ENCODE measurements at regions not wholly inside any gene's neighbourhood (a gene's known extent, or its start where the extent isn't known, plus 50 kb on each side); places are given as distances from the start of the nearest gene placed in this dataset.

- no peak for DNase-seq
Observed at GRCh38 chr11:92675303-92675702, 294.1 kb upstream of the MTNR1B start.

DNA sequence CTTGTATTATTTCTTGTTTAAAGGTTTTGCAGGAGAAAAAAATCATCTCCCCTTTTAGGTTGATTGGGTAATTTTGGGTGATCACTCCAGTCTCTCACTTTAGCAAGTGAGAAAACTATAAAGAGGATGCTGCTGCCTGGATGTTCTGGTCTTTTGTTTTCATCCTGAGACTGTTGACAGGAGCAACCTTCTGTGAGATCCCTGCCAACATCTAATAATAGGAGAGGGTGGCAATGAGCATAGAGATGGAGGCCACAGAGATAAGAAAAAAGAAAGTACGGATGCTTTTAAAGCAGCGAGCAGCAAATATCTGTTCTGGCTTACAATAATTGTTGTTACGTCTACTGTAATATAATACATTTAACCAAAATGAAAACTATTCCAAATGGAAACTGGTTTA, 293.6 kb upstream of the MTNR1B start:
- no peak for DNase-seq

DNA sequence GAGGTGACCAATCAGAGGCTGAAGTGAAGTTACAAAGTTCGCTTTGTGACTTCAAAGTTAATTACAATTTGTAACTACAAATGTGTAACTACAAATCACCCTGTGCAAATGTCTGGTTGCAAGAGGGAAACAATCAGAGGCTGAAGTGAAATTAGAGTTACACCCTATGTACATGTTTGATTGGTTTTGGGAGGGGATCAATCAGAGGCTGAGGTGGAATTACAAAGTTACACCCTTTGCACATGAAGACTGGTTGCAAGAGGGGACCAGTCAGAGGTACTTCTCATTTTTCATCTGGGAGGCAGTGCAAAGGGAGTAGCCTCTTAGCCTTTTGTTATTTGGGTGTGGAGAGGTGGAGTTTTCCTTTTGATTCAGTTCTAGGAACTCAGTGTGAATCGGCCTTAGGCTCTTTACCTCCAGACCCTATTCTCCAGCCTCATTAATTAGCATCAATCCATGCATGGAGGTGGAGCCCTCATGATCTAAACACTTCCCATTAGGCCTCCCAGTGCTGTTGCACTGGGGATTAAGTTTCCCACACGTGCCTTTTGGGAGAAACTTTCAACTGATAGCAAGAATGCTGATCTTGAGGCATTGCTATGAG, 291.3 kb upstream of the MTNR1B start:
- no peak for DNase-seq

GRCh38 chr11:92681586-92681985, 287.9 kb upstream of the MTNR1B start:
- no peak for DNase-seq

DNA sequence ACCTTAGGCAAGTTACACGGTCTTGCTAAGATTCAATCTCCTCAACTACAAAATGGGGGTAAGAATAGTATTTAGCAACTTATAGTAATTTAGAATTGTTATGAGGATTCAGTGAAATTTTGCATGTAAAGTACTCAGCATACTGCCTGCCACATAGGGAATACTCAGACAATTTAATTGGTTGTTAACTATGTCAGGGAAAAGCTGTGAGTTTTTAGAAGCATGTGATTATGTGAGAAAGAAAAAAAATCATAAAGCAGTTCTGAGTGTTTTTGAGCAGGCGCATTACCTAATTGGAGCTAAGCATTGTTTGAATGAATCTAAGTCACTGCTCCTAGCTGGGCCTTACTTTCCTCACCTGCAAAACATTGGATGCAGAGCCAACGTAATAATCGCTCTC, 287.3 kb upstream of the MTNR1B start:
- DNase-seq, result no peak

DNA sequence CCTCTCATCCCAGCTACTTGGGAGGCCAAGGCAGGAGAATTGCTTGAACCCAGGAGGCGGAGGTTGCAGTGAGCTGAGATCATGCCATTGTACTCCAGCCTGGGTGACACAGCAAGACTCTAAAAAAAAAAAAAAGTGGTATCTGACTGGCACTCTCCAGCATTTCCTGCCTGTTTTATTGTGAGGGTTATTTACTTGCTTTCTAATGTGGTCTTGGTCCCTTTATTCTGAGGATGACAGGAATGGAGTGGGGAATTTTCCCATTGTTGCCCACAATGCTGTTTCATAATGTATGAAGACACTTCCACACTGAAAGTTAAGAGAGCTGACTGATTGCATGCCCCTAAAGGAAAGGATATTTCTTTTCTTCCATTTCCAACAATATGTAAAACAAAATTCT, 286.5 kb upstream of the MTNR1B start:
- DNase-seq, result no peak

DNA sequence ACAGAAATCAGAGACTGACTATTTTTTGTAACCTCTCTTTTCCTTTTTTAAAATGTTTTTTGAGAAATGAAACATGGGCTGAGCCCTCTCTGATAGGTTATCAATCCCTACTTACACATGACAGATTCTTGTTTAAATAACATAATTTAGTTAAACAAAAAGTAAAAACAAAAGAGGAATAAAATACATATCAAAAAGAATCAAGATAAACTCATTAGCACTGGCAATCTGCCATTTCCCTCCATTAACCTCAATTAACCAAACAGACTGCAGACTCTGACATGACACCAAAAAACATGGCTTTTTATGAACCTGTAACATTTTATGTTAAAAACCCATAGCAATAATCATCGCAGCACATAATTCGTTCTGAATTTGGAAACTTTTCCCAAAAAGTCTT, 284.4 kb upstream of the MTNR1B start:
- no peak for DNase-seq

DNA sequence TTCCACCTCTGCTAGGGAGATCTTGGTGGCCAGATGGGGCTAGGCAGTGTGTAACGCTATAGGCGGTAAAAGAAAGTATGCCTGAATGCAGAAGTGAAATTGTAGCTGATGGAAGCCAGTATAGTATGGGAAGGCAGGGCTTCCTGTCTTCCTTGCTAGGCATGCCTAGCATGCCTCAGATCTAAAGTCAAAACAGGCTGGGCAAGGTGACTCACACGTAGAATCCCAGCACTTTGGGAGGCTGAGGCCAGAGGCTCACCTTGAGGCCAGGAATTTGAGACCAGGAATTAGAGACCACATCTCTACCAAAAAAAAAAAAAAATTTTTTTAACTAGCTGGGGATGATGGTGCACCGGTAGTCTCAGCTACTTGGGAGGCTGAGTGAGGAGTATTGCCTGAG, 281.7 kb upstream of the MTNR1B start:
- no peak for DNase-seq

DNA sequence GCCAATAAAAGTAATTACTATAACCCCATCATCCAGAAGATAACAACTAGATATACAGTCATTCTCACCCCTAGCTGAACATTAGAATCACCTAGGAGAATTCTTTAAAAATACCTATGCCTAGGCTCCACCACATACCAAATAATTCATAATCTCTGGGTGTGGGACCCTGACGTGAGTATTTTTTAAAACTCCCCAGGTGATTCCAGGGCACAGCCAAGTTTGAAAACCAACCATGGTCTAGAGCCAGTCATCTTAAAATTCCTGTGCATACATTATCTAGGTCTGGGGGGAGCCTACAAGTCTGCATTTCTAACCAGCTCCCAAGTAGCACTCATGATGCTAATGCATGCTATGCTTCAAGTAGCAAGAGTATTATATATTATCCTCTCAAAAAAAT, 281.0 kb upstream of the MTNR1B start:
- DNase-seq, result no peak

- no peak for DNase-seq
Observed at GRCh38 chr11:92692826-92693546, 276.5 kb upstream of the MTNR1B start.

- no peak for DNase-seq
Observed at GRCh38 chr11:92696076-92696475, 273.4 kb upstream of the MTNR1B start.

DNA sequence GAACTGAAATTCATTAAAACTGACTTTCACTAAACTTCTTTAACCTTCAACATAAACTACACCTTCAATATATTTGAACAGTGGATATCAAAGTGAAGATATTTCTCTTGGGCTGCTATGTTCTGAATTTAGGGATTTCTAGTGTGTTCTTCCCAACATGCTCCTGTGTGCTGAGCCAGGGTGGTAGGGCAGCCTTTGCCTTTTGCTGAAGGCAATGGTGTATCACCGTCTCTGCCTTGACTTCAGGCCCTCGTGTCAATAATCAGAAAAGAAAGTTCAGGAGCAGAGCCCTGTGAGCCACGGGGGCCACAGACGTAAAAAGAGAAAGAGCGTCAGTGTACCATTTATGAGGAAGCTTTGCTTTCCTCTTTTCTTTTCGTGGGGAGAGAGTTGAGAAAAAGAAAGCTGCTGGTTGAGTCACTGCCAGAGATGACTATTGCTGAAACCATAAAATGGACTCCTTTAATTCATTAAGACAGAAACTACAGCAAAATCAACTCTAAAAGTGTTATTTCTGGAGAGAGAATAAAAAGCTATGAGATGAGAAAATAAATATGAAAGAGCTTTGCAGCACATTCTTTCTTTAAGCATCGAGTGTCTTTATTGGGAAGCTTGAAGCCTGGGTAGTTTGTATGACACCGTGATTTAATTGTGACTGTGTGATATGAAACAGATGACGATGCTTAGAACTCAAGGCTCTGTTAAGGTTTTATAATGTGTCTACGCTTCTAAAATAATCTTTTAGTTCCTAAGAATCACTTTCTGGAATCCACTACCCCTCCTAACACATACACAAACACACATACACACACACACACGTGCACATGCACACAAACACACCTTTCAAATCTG, 271.8 kb upstream of the MTNR1B start:
- DNase-seq, result peak; percentile 15 to 18

GRCh38 chr11:92698742-92699141, 270.7 kb upstream of the MTNR1B start:
- peak in 1 of 2 donors; percentile 21 for DNase-seq

DNA sequence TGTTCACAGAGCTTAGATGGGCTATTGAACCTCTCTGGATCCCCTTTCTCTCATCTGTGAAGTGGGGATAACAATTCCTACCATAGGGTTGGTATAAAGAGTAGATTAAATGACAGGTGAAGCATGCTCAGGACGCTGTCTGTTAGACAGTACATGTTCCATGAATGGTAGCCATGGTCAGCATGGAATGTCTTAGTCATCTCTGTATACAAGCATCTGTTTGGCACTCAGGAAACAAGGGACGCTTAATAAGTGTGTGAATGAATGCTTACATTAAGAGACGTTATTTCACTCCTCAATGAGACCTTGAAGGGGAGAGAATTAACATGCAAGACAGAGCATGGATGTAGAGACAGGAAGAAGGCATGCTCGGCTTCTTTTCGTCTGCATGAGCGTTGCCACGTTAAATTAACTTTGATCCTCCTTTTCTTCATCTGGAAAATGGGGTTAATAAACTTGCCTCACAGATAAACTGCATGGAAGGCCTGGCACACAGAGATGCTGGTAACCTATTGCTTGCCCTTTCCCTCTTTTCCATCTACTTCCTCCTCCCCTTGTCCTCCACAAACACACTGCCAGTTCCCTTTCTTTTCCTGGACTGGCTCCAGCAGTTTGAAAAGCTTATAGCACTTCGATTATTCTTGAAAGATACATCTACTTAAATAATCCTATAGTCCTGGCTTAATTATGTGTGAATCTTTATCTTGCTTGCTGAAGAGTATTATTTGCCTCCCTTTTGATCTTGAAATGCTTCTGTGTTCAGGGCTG, 267.2 kb upstream of the MTNR1B start:
- DNase-seq, result no peak

- no peak for DNase-seq
Observed at GRCh38 chr11:92702805-92703448, 266.5 kb upstream of the MTNR1B start.

- no peak for DNase-seq
Observed at GRCh38 chr11:92703449-92703830, 266.0 kb upstream of the MTNR1B start.

DNA sequence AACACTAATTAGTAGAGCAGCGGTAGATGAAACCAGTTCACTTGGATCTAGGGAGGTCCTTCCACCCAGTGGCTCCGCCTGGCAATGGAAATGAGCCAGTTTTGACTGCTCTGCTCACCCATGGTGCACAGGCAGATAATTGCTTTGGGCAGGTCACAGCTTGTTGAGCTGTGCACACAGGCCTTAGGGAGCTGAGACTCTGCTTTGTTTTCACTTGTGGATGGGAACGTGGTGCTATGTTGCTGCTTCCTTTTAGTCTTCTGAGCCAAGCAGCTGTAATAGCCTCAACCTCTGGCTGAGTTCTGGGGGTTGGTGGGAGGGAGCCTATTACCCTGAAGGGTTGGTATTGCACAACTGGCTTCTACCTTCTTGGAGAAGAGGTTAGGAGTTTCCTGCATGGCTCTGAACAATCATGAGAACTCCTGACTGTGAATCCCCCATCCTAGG, 262.3 kb upstream of the MTNR1B start:
- DNase-seq, result no peak

- no peak for DNase-seq
Observed at GRCh38 chr11:92707665-92708064, 261.8 kb upstream of the MTNR1B start.

- DNase-seq, result no peak
Observed at GRCh38 chr11:92709329-92709728, 260.1 kb upstream of the MTNR1B start.

DNA sequence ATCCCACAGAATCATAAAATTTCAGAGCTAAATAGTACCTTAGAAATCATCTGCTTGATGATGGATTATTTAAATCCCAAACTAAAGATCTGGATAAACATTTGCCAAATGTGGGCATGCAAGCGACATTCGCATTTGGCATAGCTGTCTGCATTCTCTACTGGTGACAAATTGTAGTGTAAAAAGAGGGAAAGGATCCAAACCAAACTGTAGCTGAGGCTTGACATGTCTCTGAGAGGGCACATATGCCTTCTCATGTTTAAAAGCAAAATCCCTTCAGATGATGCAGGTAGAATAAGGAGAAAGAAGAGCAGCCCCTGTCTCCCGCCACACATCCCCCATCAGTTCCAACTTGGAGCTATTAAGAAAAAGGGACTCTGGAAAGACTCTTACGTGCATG, 257.5 kb upstream of the MTNR1B start:
- no peak for DNase-seq

- DNase-seq, result no peak
Observed at GRCh38 chr11:92714111-92714510, 255.3 kb upstream of the MTNR1B start.

DNA sequence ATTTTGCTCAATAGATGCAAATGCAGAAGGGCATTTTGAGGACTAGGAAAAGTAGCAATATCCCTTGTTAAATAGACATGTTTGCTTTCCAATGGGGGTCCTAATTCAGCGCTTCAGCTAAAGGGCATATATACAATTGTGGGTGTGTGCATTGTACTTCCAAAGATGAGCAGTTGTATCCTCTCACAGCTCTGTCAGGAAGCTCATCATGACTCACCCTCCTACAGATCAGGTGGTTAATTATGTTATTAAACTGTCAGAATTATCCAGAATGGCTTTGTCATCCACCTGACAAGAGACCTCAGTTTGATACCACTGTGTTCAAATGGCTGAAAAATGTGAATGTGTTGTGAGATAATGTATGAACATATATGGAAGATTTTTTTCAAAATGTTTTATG, 252.2 kb upstream of the MTNR1B start:
- DNase-seq, result no peak

DNA sequence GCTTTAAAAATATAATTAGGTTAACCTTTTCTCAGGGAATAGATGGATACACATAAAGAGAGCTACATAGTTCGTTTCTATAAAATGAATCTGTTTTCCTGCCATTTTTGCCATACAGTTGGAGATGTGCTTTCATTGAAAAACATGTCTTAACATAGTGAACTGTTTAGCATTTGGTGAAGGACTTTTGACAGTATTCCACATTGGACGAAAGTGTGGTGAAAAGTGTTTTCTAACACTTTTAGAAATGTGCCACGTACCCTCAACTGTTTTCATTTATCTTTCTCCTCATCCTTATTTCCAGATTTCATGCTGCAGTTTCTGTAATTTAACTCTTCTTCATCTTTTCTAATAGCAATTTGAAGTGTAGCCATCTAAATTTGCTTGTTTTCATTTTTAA, 249.1 kb upstream of the MTNR1B start:
- DNase-seq, result no peak

Measured in inflammatory macrophage treated with lipopolysaccharide for 1 hour (primary cell).